ENCODE measurements at regions not wholly inside any gene's neighbourhood (a gene's known extent, or its start where the extent isn't known, plus 50 kb on each side); places are given as distances from the start of the nearest gene placed in this dataset.

- TF ChIP-seq, protein P1, sequence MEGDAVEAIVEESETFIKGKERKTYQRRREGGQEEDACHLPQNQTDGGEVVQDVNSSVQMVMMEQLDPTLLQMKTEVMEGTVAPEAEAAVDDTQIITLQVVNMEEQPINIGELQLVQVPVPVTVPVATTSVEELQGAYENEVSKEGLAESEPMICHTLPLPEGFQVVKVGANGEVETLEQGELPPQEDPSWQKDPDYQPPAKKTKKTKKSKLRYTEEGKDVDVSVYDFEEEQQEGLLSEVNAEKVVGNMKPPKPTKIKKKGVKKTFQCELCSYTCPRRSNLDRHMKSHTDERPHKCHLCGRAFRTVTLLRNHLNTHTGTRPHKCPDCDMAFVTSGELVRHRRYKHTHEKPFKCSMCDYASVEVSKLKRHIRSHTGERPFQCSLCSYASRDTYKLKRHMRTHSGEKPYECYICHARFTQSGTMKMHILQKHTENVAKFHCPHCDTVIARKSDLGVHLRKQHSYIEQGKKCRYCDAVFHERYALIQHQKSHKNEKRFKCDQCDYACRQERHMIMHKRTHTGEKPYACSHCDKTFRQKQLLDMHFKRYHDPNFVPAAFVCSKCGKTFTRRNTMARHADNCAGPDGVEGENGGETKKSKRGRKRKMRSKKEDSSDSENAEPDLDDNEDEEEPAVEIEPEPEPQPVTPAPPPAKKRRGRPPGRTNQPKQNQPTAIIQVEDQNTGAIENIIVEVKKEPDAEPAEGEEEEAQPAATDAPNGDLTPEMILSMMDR (IDR thresholded peaks at IDR 0.05), result no peak
Measured at GRCh38 chr12:46884362-46884761, 58.6 kb upstream of the SLC38A4 start.

- TF ChIP-seq, protein P1 (IDR thresholded peaks at IDR 0.05), result no peak
Measured at GRCh38 chr12:46886541-46887041, 60.8 kb upstream of the SLC38A4 start.

DNA sequence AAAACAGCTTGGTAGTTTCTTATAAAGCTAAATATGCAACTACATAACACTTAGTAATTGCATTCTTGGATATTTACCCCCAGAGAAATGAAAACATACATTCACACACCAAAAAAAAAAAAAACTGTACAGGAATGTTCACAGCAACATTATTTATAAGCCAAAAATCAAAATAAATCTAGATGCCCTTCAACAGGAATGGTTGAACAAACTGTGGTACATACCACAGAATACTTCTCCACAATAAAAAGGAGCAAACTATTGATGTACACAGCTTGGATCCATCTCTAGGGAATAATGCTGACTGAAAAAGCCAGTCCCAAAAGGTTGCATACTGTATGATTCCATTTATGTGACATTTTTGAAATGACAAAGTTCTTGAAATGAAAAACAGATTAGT lies 62.1 kb upstream of the SLC38A4 start:
- TF ChIP-seq, protein P1 (IDR thresholded peaks at IDR 0.05), result no peak

DNA sequence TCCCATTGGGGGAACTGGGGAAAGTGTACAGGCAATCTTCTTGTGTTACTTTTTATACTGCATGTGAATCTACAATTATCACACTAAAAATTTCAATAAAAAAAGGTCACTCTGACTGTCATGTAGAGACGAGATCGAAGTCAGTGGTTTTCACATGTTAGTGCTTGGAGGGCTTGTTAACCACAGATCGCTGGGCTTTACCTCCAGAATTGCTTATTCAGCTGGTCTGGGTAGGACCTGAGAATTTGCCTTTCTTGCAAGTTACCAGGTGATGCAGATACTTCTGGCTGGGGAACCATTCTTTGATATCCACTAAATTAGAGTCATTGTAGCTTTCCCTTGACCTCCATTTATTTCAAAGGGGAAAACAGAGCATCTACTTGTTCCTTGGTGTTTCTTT lies 62.8 kb upstream of the SLC38A4 start:
- TF ChIP-seq, protein P1 (IDR thresholded peaks at IDR 0.05), result no peak

GRCh38 chr12:46891306-46891705 lies 65.5 kb upstream of the SLC38A4 start:
- TF ChIP-seq, protein P1 (IDR thresholded peaks at IDR 0.05), result no peak

GRCh38 chr12:46892034-46892705 lies 66.4 kb upstream of the SLC38A4 start:
- TF ChIP-seq, protein P1 (IDR thresholded peaks at IDR 0.05), result no peak

GRCh38 chr12:46892887-46893286 lies 67.1 kb upstream of the SLC38A4 start:
- TF ChIP-seq, protein P1 (IDR thresholded peaks at IDR 0.05), result no peak

DNA sequence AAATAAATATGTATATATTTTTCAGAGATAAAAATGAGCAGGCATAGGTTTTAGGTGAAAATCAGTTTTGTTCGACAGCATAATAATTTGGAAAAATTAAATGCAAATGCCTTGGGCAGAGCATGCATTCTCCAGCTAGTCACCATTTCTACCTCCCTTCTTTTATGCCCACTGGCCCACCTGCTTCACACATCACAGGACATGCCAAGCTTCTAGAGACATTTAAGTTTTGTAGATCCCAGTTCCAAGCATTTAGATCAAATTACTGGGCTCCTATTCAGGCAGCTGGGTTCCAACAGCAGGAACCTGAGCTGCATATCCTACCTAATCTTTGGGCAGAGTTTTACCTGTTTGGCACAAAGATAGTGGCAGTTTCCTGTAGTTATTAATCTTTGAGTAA lies 67.6 kb upstream of the SLC38A4 start:
- TF ChIP-seq, protein P1 (IDR thresholded peaks at IDR 0.05), result no peak
